HEK293 (cell line): ENCODE measurements at regions not wholly inside any gene's neighbourhood (a gene's known extent, or its start where the extent isn't known, plus 50 kb on each side); places are given as distances from the start of the nearest gene placed in this dataset.

Experiments
- HOXA7 ChIP-seq: sonication (generic); formaldehyde crosslinking; IDR thresholded peaks from 2 replicates; pipeline ENCODE4 v1.8.1; 2022; ENCODE audit warnings: missing genetic modification reagents, borderline replicate concordance
- OSR2 ChIP-seq: fragments of 450-650 bp; formaldehyde crosslinking; IDR thresholded peaks from 2 replicates; pipeline ENCODE4 v1.5.1; 2016; ENCODE audit warnings: missing biosample characterization, missing genetic modification characterization
- SP2 ChIP-seq: fragments of 450-650 bp; formaldehyde crosslinking; IDR thresholded peaks from 2 replicates; pipeline ENCODE4 v1.5.1; 2016; ENCODE audit warnings: missing biosample characterization, missing genetic modification characterization
- ZNF521 ChIP-seq: fragments of 450-650 bp; formaldehyde crosslinking; IDR thresholded peaks from 2 replicates; pipeline ENCODE4 v1.5.1; 2017; ENCODE audit warnings: missing biosample characterization, mild to moderate bottlenecking, missing genetic modification characterization
- ZNF596 ChIP-seq: fragments of 450-650 bp; IDR thresholded peaks from 2 replicates; pipeline ENCODE4 v1.5.0; 2018; ENCODE audit warnings: missing biosample characterization, mild to moderate bottlenecking, missing genetic modification characterization, moderate library complexity
- TF ChIP-seq, protein P1 (sequence below): fragments of 450-650 bp; formaldehyde crosslinking; optimal IDR thresholded peaks from 2 replicates; pipeline ENCODE3; 2016; ENCODE audit warnings: missing biosample characterization, mild to moderate bottlenecking, missing genetic modification characterization
- TF ChIP-seq, protein P2 (sequence below): fragments of 450-650 bp; IDR thresholded peaks from 2 replicates; pipeline ENCODE4 v1.5.1; 2018; ENCODE audit warnings: missing biosample characterization, mild to moderate bottlenecking, missing genetic modification characterization
- TF ChIP-seq, protein P3 (sequence below): fragments of 450-650 bp; formaldehyde crosslinking; IDR thresholded peaks from 2 replicates; pipeline ENCODE4 v1.5.1; 2016; ENCODE audit warnings: missing biosample characterization, missing genetic modification characterization

DNA sequence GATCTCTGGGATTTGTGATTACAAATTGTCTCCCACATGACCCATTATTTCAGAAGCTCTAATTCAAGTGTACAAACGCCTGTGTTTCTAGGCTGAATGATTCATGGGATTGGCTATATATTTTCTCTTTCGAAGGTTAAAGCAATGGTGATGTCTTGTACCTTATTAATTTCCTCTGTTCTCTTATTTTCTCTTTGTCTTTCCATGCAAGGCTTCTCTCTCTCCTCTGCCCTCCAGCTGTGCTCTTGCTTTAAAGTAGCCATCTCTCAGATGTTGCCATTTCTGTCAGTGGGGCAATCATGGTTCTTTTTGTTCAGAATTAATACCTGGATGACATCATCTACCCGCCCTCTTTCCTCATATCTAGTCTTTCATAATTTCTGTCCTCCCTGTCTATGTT, 184.3 kb upstream of the ATP10B start:
- TF ChIP-seq ZNF596: no peak
- no peak for TF ChIP-seq SP2
- TF ChIP-seq OSR2 (tag by site-specific recombination): no peak
- TF ChIP-seq, protein P1, sequence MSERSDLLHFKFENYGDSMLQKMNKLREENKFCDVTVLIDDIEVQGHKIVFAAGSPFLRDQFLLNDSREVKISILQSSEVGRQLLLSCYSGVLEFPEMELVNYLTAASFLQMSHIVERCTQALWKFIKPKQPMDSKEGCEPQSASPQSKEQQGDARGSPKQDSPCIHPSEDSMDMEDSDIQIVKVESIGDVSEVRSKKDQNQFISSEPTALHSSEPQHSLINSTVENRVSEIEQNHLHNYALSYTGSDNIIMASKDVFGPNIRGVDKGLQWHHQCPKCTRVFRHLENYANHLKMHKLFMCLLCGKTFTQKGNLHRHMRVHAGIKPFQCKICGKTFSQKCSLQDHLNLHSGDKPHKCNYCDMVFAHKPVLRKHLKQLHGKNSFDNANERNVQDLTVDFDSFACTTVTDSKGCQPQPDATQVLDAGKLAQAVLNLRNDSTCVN (tag by site-specific recombination): no peak
- no peak for TF ChIP-seq ZNF521 (tag by site-specific recombination)
- TF ChIP-seq, protein P2, sequence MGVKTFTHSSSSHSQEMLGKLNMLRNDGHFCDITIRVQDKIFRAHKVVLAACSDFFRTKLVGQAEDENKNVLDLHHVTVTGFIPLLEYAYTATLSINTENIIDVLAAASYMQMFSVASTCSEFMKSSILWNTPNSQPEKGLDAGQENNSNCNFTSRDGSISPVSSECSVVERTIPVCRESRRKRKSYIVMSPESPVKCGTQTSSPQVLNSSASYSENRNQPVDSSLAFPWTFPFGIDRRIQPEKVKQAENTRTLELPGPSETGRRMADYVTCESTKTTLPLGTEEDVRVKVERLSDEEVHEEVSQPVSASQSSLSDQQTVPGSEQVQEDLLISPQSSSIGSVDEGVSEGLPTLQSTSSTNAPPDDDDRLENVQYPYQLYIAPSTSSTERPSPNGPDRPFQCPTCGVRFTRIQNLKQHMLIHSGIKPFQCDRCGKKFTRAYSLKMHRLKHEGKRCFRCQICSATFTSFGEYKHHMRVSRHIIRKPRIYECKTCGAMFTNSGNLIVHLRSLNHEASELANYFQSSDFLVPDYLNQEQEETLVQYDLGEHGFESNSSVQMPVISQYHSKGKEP: no peak
- TF ChIP-seq HOXA7 (CRISPR knock-in tag): no peak
- TF ChIP-seq, protein P3, sequence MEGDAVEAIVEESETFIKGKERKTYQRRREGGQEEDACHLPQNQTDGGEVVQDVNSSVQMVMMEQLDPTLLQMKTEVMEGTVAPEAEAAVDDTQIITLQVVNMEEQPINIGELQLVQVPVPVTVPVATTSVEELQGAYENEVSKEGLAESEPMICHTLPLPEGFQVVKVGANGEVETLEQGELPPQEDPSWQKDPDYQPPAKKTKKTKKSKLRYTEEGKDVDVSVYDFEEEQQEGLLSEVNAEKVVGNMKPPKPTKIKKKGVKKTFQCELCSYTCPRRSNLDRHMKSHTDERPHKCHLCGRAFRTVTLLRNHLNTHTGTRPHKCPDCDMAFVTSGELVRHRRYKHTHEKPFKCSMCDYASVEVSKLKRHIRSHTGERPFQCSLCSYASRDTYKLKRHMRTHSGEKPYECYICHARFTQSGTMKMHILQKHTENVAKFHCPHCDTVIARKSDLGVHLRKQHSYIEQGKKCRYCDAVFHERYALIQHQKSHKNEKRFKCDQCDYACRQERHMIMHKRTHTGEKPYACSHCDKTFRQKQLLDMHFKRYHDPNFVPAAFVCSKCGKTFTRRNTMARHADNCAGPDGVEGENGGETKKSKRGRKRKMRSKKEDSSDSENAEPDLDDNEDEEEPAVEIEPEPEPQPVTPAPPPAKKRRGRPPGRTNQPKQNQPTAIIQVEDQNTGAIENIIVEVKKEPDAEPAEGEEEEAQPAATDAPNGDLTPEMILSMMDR (tag by site-specific recombination): no peak
